Mesothelial cell of epicardium (in vitro differentiated cells): ENCODE measurements at regions not wholly inside any gene's neighbourhood (a gene's known extent, or its start where the extent isn't known, plus 50 kb on each side); places are given as distances from the start of the nearest gene placed in this dataset.

Source experiments
- DNase-seq, 2 experiments: peaks; one replicate each; pipeline ENCODE4 v3.0.0; 2021; ENCODE audit warnings: low spot score in 2 of 2; ENCODE audit not compliant: unreplicated experiment in 2 of 2
- H3K27ac Mint-ChIP-seq: 2 replicates; pipeline ENCODE4 v1.8.0; 2021; ENCODE audit warnings: mixed read lengths
- H3K27me3 Mint-ChIP-seq: 2 replicates; pipeline ENCODE4 v1.8.0; 2021; ENCODE audit warnings: low read depth, mixed read lengths
- H3K36me3 Mint-ChIP-seq: 2 replicates; pipeline ENCODE4 v1.8.0; 2021; ENCODE audit warnings: mixed read lengths
- H3K4me1 Mint-ChIP-seq: 2 replicates; pipeline ENCODE4 v1.8.0; 2021; ENCODE audit warnings: mixed read lengths
- H3K4me3 Mint-ChIP-seq: 2 replicates; pipeline ENCODE4 v1.8.0; 2021; ENCODE audit warnings: mild to moderate bottlenecking, moderate library complexity, mixed read lengths
- H3K9me3 Mint-ChIP-seq: 2 replicates; pipeline ENCODE4 v1.8.0; 2021; ENCODE audit warnings: mixed read lengths
- TF ChIP-seq, protein P1 (sequence below): fragments of 200-600 bp; sonication (generic); IDR thresholded peaks from one replicate; pipeline ENCODE4 v1.5.0; 2021; ENCODE audit warnings: antibody characterized with exemption; ENCODE audit not compliant: unreplicated experiment

DNA sequence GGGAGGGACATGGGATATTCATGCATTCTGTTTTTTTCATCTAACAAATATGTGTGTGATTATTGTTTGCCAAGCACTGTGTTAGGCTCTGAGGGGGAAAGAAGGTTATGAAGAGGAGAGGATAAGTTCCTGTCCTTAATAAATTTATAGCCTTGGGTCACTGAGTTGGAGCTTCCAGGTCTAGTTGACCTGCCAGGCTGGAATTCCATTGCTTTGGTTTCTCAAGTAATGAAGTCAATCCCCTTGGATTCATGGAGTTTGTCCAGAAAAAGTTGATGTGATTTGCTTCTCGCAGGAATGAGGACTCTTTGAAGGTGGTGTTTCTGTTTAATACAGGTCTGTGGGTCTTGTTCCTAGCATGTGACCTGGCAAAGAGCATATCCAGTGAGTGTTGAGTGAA is 156.2 kb downstream of the ADAMTS15 start:
- Mint-ChIP-seq H3K27ac (no peak overlapping the region), H3K27me3 (peaks cover 27% of the 10 kb centered on the region), H3K4me3 (no peak overlapping the region), H3K9me3 (no peaks in the 10 kb centered on the region), H3K4me1 (peaks cover 42% of the 10 kb centered on the region), H3K36me3 (no peaks in the 10 kb centered on the region)
- TF ChIP-seq, protein P1, sequence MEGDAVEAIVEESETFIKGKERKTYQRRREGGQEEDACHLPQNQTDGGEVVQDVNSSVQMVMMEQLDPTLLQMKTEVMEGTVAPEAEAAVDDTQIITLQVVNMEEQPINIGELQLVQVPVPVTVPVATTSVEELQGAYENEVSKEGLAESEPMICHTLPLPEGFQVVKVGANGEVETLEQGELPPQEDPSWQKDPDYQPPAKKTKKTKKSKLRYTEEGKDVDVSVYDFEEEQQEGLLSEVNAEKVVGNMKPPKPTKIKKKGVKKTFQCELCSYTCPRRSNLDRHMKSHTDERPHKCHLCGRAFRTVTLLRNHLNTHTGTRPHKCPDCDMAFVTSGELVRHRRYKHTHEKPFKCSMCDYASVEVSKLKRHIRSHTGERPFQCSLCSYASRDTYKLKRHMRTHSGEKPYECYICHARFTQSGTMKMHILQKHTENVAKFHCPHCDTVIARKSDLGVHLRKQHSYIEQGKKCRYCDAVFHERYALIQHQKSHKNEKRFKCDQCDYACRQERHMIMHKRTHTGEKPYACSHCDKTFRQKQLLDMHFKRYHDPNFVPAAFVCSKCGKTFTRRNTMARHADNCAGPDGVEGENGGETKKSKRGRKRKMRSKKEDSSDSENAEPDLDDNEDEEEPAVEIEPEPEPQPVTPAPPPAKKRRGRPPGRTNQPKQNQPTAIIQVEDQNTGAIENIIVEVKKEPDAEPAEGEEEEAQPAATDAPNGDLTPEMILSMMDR, result no peak
- DNase-seq, result no peak

DNA sequence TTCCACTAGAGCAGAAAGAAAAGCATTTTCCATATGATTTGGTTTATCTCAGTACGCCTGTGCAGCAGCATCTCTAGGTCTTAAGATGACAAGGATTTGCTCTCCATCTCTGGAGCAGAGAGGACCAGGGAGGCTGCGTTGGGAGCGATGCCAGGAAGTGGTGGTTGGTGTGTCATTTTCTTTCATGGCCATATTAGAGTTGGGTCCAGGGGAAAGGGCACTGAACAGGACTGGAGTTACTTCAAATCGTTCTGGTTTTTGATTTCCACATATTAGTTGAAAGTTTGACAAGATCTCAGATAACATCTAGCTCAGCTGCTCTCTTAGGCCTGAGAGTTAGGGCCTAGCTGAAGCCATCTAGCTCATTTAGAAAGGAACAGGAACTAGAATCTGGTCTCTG is 157.7 kb downstream of the ADAMTS15 start:
- no peak for DNase-seq
- Mint-ChIP-seq H3K27me3 (peaks cover 32% of the 10 kb centered on the region), H3K9me3 (no peaks in the 10 kb centered on the region), H3K27ac (no peak overlapping the region), H3K4me1 (peaks cover 28% of the 10 kb centered on the region), H3K36me3 (no peaks in the 10 kb centered on the region), H3K4me3 (no peak overlapping the region)
- TF ChIP-seq, protein P1, result no peak

DNA sequence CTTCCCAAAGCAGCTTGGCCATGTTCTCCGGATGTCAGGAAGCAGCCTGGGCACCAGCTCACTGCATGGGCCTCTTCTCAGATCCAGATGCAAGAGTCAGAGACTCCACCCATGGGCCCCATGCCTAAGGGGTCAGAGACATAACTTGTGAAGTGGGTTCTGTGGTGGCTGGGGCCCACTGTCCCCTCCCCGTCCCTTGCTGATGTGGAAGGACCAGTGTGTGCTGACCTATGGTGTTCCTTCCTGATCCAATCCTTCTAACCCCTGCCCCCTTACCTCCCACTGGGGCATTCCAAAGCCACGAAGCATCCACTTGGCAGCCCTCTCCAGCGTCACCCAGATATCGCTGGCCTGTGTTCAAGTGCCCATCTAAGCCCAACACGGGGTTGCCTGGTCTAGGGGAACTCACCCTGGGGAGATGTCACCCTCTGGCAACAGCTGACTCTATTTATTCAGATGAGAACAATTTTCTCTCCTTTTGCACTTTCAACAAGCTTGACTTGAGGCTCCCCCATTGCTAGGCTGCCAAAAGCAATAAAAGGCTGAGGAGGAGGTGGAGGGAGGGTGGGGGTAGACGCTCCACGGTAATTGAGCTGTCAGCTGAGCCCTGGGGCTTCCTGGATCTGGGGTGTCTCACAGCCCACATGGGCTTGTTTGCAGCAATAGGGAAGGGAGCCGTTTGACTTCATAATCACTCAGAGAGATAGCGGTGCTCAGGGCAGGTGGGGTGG is 158.5 kb downstream of the ADAMTS15 start:
- H3K27me3 Mint-ChIP-seq, result peaks cover 35% of the 10 kb centered on the region
- TF ChIP-seq, protein P1, result no peak

DNA sequence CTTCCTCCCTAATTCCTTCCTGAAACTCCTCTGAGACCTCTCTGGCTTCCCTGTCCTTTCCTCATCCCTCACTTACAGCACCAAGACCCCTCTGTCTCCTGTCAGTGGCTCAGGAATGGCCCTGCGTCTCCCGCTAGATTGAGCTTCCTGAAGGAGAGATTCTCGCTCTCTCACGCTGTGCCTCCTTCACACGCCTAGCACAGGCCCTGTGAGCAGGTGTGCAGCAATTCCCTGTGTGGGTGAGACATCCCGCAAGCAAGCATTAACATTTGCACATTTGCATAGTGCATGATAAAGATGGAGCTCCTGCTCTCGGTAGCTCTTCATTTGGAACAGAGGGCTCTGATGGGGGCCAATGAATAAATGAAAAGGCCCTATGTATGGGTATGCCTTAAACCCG is 159.8 kb downstream of the ADAMTS15 start:
- H3K9me3 Mint-ChIP-seq, result no peaks in the 10 kb centered on the region
- no peaks in the 10 kb centered on the region for H3K36me3 Mint-ChIP-seq
- no peak overlapping the region for H3K4me3 Mint-ChIP-seq
- peaks cover 17% of the 10 kb centered on the region for H3K4me1 Mint-ChIP-seq
- DNase-seq, result no peak
- H3K27me3 Mint-ChIP-seq, result peaks cover 36% of the 10 kb centered on the region
- TF ChIP-seq, protein P1, result no peak
- no peak overlapping the region for H3K27ac Mint-ChIP-seq

More for the DNA sequence above, 158.5 kb downstream of the ADAMTS15 start:
- no peaks in the 10 kb centered on the region for H3K36me3 Mint-ChIP-seq
- DNase-seq, result peak; percentile 45 to 72
- no peak overlapping the region for H3K4me3 Mint-ChIP-seq
- H3K9me3 Mint-ChIP-seq, result no peaks in the 10 kb centered on the region
- peaks cover 27% of the 10 kb centered on the region for H3K4me1 Mint-ChIP-seq
- H3K27ac Mint-ChIP-seq, result peak overlapping the region; percentile 30

DNA sequence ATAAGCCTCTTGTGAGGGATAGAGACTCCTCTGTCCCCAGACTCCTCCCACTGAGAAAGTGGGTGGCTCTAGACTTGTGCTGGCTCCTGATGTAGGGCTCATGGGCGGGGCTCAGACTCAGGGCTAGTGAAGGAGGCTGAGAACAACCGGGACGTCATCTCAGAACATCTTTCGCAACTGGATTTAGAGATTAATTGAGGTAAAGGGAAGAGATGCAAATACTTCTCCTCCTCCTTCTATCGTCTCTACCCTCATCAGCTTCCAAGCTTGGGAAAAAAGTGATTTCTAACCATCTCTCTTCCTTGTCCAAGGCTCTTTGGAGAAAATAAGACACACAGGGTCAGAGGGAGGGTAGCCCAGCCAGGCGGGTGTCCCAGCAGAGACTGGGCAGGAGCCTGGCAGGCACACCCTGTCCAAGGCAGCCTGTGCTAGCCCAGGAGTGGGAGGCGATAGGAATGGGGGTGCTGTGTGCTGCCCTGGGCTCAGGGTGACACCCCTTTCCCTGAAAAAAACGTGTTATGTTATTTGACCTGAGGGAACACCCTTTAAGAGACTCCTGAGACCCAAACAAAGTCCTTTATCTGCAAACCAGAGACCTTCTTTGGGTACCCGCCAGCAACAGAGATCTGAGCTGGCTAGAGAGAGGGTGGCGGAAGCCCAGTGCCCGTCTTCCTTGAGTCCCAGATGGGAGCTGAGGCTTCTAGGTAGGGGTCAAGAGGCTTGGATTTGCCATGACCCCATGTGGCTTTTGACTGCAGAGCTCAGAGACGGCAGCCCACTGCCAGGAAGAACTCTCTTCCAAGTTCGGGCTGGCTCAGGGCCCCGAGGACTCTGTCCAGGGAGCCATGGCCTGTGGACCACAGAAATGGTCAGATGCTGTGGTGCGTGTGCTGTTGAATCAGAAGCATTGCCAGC is 160.9 kb downstream of the ADAMTS15 start:
- peaks cover 17% of the 10 kb centered on the region for H3K4me1 Mint-ChIP-seq
- H3K36me3 Mint-ChIP-seq, result no peaks in the 10 kb centered on the region
- peaks cover 33% of the 10 kb centered on the region for H3K27me3 Mint-ChIP-seq
- no peak overlapping the region for H3K27ac Mint-ChIP-seq
- H3K4me3 Mint-ChIP-seq, result no peak overlapping the region
- H3K9me3 Mint-ChIP-seq, result no peaks in the 10 kb centered on the region
- no peak for DNase-seq
- TF ChIP-seq, protein P1, result no peak
